H9 (cell line): ENCODE measurements at regions not wholly inside any gene's neighbourhood (a gene's known extent, or its start where the extent isn't known, plus 50 kb on each side); places are given as distances from the start of the nearest gene placed in this dataset.

Source experiments
- DNase-seq: peaks from one replicate; pipeline ENCODE4 v3.0.0-alpha.2; 2017
- H2AFZ ChIP-seq: one replicate; pipeline ENCODE4 v1.6.1; 2013; ENCODE audit warnings: mild to moderate bottlenecking, low read length, control low read depth, moderate library complexity
- H2AK5ac ChIP-seq: 2 replicates; pipeline ENCODE4 v1.6.1; 2013; ENCODE audit warnings: low read length, control low read depth, mixed read lengths; ENCODE audit not compliant: insufficient read length
- H2BK120ac ChIP-seq: one replicate; pipeline ENCODE4 v1.6.1; 2013; ENCODE audit warnings: low read depth, mild to moderate bottlenecking, low read length, control low read depth, inconsistent platforms; ENCODE audit not compliant: poor library complexity, severe bottlenecking
- H2BK12ac ChIP-seq: 2 replicates; pipeline ENCODE4 v1.6.1; 2013; ENCODE audit warnings: low read length, control low read depth, mixed read lengths, low read depth; ENCODE audit not compliant: insufficient read length
- H2BK15ac ChIP-seq: 2 replicates; pipeline ENCODE4 v1.6.1; 2013; ENCODE audit warnings: low read depth, low read length, control low read depth
- H2BK20ac ChIP-seq: one replicate; pipeline ENCODE4 v1.6.1; 2013; ENCODE audit warnings: low read depth, mild to moderate bottlenecking, low read length, control low read depth, inconsistent platforms; ENCODE audit not compliant: poor library complexity, severe bottlenecking
- H2BK5ac ChIP-seq: 2 replicates; pipeline ENCODE4 v1.6.1; 2013; ENCODE audit warnings: low read length, control low read depth, mixed read lengths; ENCODE audit not compliant: insufficient read length
- H3K14ac ChIP-seq: 2 replicates; pipeline ENCODE4 v1.6.1; 2013; ENCODE audit warnings: low read length, control low read depth; ENCODE audit not compliant: insufficient read depth
- H3K18ac ChIP-seq: 2 replicates; pipeline ENCODE4 v1.6.1; 2013; ENCODE audit warnings: low read depth, mild to moderate bottlenecking, mixed read lengths, low read length, control low read depth; ENCODE audit not compliant: insufficient read length
- H3K23ac ChIP-seq: 2 replicates; pipeline ENCODE4 v1.6.1; 2013; ENCODE audit warnings: low read length, control low read depth, mixed read lengths, low read depth; ENCODE audit not compliant: insufficient read length
- H3K23me2 ChIP-seq: 2 replicates; pipeline ENCODE4 v1.6.1; 2013; ENCODE audit warnings: low read depth, mild to moderate bottlenecking, mixed read lengths, low read length, control low read depth; ENCODE audit not compliant: insufficient read length, poor library complexity, severe bottlenecking
- H3K27ac ChIP-seq: 2 replicates; pipeline ENCODE4 v1.5.1; 2013; ENCODE audit warnings: low read length, control low read depth, mixed read lengths, low read depth; ENCODE audit not compliant: insufficient read length
- H3K27me3 ChIP-seq: 2 replicates; pipeline ENCODE4 v1.6.1; 2013; ENCODE audit warnings: low read length, control low read depth, inconsistent platforms; ENCODE audit not compliant: insufficient read depth
- H3K4ac ChIP-seq: 2 replicates; pipeline ENCODE4 v1.6.1; 2013; ENCODE audit warnings: low read depth, mild to moderate bottlenecking, control low read depth, inconsistent platforms, low read length, moderate library complexity
- H3K4me1 ChIP-seq: 2 replicates; pipeline ENCODE4 v1.6.1; 2013; ENCODE audit warnings: low read length, control low read depth, inconsistent platforms; ENCODE audit not compliant: insufficient read depth
- H3K4me2 ChIP-seq: 2 replicates; pipeline ENCODE4 v1.6.1; 2013; ENCODE audit warnings: low read length, control low read depth, mixed read lengths; ENCODE audit not compliant: insufficient read length, insufficient read depth
- H3K56ac ChIP-seq: 2 replicates; pipeline ENCODE4 v1.6.1; 2013; ENCODE audit warnings: low read depth, mild to moderate bottlenecking, mixed read lengths, low read length, control low read depth; ENCODE audit not compliant: insufficient read length
- H3K79me1 ChIP-seq: 2 replicates; pipeline ENCODE4 v1.6.1; 2013; ENCODE audit warnings: low read depth, mild to moderate bottlenecking, moderate library complexity, low read length, control low read depth, inconsistent platforms; ENCODE audit not compliant: insufficient read depth, poor library complexity, severe bottlenecking
- H3K79me2 ChIP-seq: 2 replicates; pipeline ENCODE4 v1.6.1; 2013; ENCODE audit warnings: low read length, control low read depth, inconsistent platforms; ENCODE audit not compliant: insufficient read depth
- H3K9ac ChIP-seq: 2 replicates; pipeline ENCODE4 v1.6.1; 2013; ENCODE audit warnings: low read length, control low read depth, mixed read lengths; ENCODE audit not compliant: insufficient read length; ENCODE audit errors: extremely low read depth
- H3K9me3 ChIP-seq: one replicate; pipeline ENCODE4 v1.6.1; 2013; ENCODE audit warnings: low read depth, low read length, inconsistent platforms; ENCODE audit not compliant: control insufficient read depth
- H3T11ph ChIP-seq: one replicate; pipeline ENCODE4 v1.6.1; 2013; ENCODE audit warnings: mild to moderate bottlenecking, low read length, control low read depth, inconsistent platforms
- H4K20me1 ChIP-seq: one replicate; pipeline ENCODE4 v1.6.1; 2013; ENCODE audit not compliant: control insufficient read depth, insufficient read length, insufficient read depth
- H4K5ac ChIP-seq: 2 replicates; pipeline ENCODE4 v1.6.1; 2013; ENCODE audit warnings: low read depth, mild to moderate bottlenecking, mixed read lengths, low read length, control low read depth; ENCODE audit not compliant: insufficient read length
- H4K8ac ChIP-seq: replicated peaks from 2 replicates; pipeline ENCODE4 v1.6.1; 2013; ENCODE audit warnings: low read length, control low read depth, mixed read lengths, low read depth; ENCODE audit not compliant: insufficient read length
- H4K91ac ChIP-seq: 2 replicates; pipeline ENCODE4 v1.6.1; 2013; ENCODE audit warnings: low read depth, mild to moderate bottlenecking, moderate library complexity, mixed read lengths, low read length, control low read depth; ENCODE audit not compliant: insufficient read length
- H3K27ac Mint-ChIP-seq, 3 experiments: 2 replicates in 2 of 3; 3 replicates in 1 of 3; pipeline ENCODE4 v1.8.0; 2020 to 2021; ENCODE audit warnings: mixed read lengths in 3 of 3, mild to moderate bottlenecking in 1 of 3, moderate library complexity in 1 of 3
- H3K27me3 Mint-ChIP-seq: 2 replicates; pipeline ENCODE4 v1.8.0; 2021; ENCODE audit warnings: low read depth, mild to moderate bottlenecking, moderate library complexity, mixed read lengths
- H3K36me3 Mint-ChIP-seq, 3 experiments: 2 replicates in 2 of 3; 3 replicates in 1 of 3; pipeline ENCODE4 v1.8.0; 2020 to 2021; ENCODE audit warnings: low read depth in 3 of 3, mixed read lengths in 3 of 3; ENCODE audit not compliant: insufficient read depth in 1 of 3
- H3K4me1 Mint-ChIP-seq, 2 experiments: 2 replicates each; pipeline ENCODE4 v1.8.0; 2020; ENCODE audit warnings: mixed read lengths in 2 of 2
- H3K4me3 Mint-ChIP-seq, 2 experiments: 2 replicates in 1 of 2; 3 replicates in 1 of 2; pipeline ENCODE4 v1.8.0; 2020 to 2021; ENCODE audit warnings: mild to moderate bottlenecking in 2 of 2, mixed read lengths in 2 of 2, moderate library complexity in 1 of 2
- H3K9me3 Mint-ChIP-seq, 2 experiments: 2 replicates in 1 of 2; 3 replicates in 1 of 2; pipeline ENCODE4 v1.8.0; 2020; ENCODE audit warnings: mild to moderate bottlenecking in 2 of 2, mixed read lengths in 2 of 2, moderate library complexity in 1 of 2
- WGBS: extraction: QIAGEN DNeasy Blood & Tissue Kit; methylation state at CpG from one replicate; pipeline ENCODE4 v1.1.7; 2013; ENCODE audit warnings: missing lambda C conversion rate, low lambda C conversion rate, mixed read lengths; ENCODE audit not compliant: insufficient read length; ENCODE audit errors: extremely low coverage; 5-methylcytosine and 5-hydroxymethylcytosine counted together
- TF ChIP-seq, protein P1 (sequence below): fragments of 200-600 bp; sonication (generic); conservative IDR thresholded peaks from 3 replicates; pipeline ENCODE4 v1.8.0; 2021; ENCODE audit warnings: antibody characterized with exemption, mild to moderate bottlenecking

DNA sequence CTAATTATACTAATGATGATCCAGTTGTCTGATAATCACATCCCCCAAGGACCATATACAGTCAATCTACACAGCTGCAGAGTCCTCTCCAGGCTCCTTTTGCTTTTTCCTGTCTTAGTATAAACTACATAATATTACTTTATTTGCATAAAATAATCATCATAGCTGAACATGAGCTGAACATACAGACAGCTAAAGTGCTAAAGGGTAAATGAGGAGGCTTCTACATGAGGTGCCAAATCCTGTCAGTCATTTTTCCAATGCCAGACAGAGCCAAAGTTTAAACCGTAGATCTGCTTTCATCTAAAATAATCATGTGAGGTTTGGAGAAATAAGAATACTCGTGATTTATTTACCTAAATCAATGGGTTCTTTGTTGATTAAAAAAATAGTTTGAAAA lies 1530.1 kb upstream of the PABPC4L start:
- Histone ChIP-seq H2AK5ac (no peak overlapping the region), H3K27me3 (no peaks in the 10 kb centered on the region), H3K79me1 (no peaks in the 10 kb centered on the region), H2AFZ (no peak overlapping the region), H3K18ac (no peak overlapping the region), H2BK20ac (no peak overlapping the region), H3T11ph (no peak overlapping the region), H3K4ac (no peak overlapping the region), H3K14ac (no peak overlapping the region), H2BK15ac (no peak overlapping the region), H3K23me2 (no peaks in the 10 kb centered on the region), H3K56ac (no peak overlapping the region), H4K5ac (no peak overlapping the region), H3K4me2 (no peak overlapping the region), H3K9me3 (no peaks in the 10 kb centered on the region), H3K23ac (no peak overlapping the region), H2BK5ac (no peak overlapping the region), H4K91ac (no peak overlapping the region), H4K8ac (no peak overlapping the region), H3K79me2 (no peaks in the 10 kb centered on the region), H3K9ac (no peak overlapping the region), H3K27ac (no peak overlapping the region), H2BK120ac (no peak overlapping the region), H4K20me1 (no peaks in the 10 kb centered on the region), H3K4me1 (no peaks in the 10 kb centered on the region), H2BK12ac (no peak overlapping the region)
- Mint-ChIP-seq H3K27me3 (no peaks in the 10 kb centered on the region), H3K9me3 (no peaks in the 10 kb centered on the region), H3K4me1 (no peaks in the 10 kb centered on the region), H3K27ac (no peak overlapping the region), H3K36me3 (no peaks in the 10 kb centered on the region; a peak in 1 of 7 replicates), H3K4me3 (no peak overlapping the region)
- TF ChIP-seq, protein P1, sequence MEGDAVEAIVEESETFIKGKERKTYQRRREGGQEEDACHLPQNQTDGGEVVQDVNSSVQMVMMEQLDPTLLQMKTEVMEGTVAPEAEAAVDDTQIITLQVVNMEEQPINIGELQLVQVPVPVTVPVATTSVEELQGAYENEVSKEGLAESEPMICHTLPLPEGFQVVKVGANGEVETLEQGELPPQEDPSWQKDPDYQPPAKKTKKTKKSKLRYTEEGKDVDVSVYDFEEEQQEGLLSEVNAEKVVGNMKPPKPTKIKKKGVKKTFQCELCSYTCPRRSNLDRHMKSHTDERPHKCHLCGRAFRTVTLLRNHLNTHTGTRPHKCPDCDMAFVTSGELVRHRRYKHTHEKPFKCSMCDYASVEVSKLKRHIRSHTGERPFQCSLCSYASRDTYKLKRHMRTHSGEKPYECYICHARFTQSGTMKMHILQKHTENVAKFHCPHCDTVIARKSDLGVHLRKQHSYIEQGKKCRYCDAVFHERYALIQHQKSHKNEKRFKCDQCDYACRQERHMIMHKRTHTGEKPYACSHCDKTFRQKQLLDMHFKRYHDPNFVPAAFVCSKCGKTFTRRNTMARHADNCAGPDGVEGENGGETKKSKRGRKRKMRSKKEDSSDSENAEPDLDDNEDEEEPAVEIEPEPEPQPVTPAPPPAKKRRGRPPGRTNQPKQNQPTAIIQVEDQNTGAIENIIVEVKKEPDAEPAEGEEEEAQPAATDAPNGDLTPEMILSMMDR = no peak
- WGBS = no CpG with 5 or more reads among the region's 2 CpGs
- no peak for DNase-seq
